Nephron progenitor cell (in vitro differentiated cells): ENCODE measurements at regions not wholly inside any gene's neighbourhood (a gene's known extent, or its start where the extent isn't known, plus 50 kb on each side); places are given as distances from the start of the nearest gene placed in this dataset.

ENCODE experiments used
- DNase-seq: peaks from one replicate; pipeline ENCODE4 v3.0.0; 2021
- H3K27ac Mint-ChIP-seq: 2 replicates; pipeline ENCODE4 v1.8.0; 2021; ENCODE audit warnings: mild to moderate bottlenecking, moderate library complexity, mixed read lengths
- H3K27me3 Mint-ChIP-seq: 2 replicates; pipeline ENCODE4 v1.8.0; 2021; ENCODE audit warnings: mild to moderate bottlenecking, low read depth, mixed read lengths; ENCODE audit not compliant: poor library complexity
- H3K36me3 Mint-ChIP-seq: 2 replicates; pipeline ENCODE4 v1.8.0; 2021; ENCODE audit warnings: low read depth, mixed read lengths
- H3K4me1 Mint-ChIP-seq: 2 replicates; pipeline ENCODE4 v1.8.0; 2021; ENCODE audit warnings: mixed read lengths
- H3K4me3 Mint-ChIP-seq: 2 replicates; pipeline ENCODE4 v1.8.0; 2021; ENCODE audit warnings: mild to moderate bottlenecking, moderate library complexity, mixed read lengths
- H3K9me3 Mint-ChIP-seq: 2 replicates; pipeline ENCODE4 v1.8.0; 2021; ENCODE audit warnings: mild to moderate bottlenecking, moderate library complexity, mixed read lengths
- CTCF ChIP-seq: fragments of 200-600 bp; sonication (generic); IDR thresholded peaks from 2 replicates; pipeline ENCODE4 v1.5.0; 2021; ENCODE audit warnings: antibody characterized with exemption

GRCh38 chr6:55969526-55969925 is 94.1 kb upstream of the BMP5 start:
- peaks cover 3% of the 10 kb centered on the region for H3K27me3 Mint-ChIP-seq
- no peak overlapping the region for H3K27ac Mint-ChIP-seq
- no peak for TF ChIP-seq CTCF
- H3K4me3 Mint-ChIP-seq = no peak overlapping the region
- DNase-seq = no peak
- H3K9me3 Mint-ChIP-seq = no peaks in the 10 kb centered on the region
- no peaks in the 10 kb centered on the region for H3K36me3 Mint-ChIP-seq
- H3K4me1 Mint-ChIP-seq = no peaks in the 10 kb centered on the region

- H3K36me3 Mint-ChIP-seq = no peaks in the 10 kb centered on the region
- TF ChIP-seq CTCF = no peak
- H3K4me3 Mint-ChIP-seq = no peak overlapping the region
- no peak overlapping the region for H3K27ac Mint-ChIP-seq
- no peaks in the 10 kb centered on the region for H3K4me1 Mint-ChIP-seq
- peaks cover 3% of the 10 kb centered on the region for H3K27me3 Mint-ChIP-seq
- DNase-seq = no peak
- no peaks in the 10 kb centered on the region for H3K9me3 Mint-ChIP-seq
Observed at GRCh38 chr6:55968926-55969325, 93.5 kb upstream of the BMP5 start.

DNA sequence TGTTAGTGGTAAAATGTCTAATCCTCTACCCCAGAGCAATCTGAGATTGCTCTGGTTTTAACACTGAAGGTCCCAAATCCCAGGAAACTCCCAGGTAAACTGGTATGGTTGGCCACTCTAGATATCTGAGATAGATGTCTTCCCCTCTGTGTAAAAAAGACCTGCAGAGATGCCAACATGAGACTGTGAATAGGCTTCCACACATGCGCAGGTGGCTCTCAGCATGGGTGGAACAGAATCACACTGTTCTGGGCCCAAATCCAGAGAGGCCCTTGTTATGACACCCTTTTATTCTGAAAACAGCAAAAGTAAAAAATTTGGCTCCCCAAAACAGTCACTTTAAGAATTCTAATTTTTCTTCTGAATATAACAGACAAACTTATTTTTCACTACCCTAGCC is 88.7 kb upstream of the BMP5 start:
- no peak for DNase-seq
- no peak for TF ChIP-seq CTCF
- Mint-ChIP-seq H3K27me3 (peaks cover 3% of the 10 kb centered on the region), H3K36me3 (no peaks in the 10 kb centered on the region), H3K27ac (no peak overlapping the region), H3K9me3 (no peaks in the 10 kb centered on the region), H3K4me1 (no peaks in the 10 kb centered on the region), H3K4me3 (no peak overlapping the region)

GRCh38 chr6:55963301-55963700 is 87.9 kb upstream of the BMP5 start:
- Mint-ChIP-seq H3K27me3 (peaks cover 3% of the 10 kb centered on the region), H3K4me3 (no peak overlapping the region), H3K4me1 (no peaks in the 10 kb centered on the region), H3K27ac (no peak overlapping the region), H3K9me3 (no peaks in the 10 kb centered on the region), H3K36me3 (no peaks in the 10 kb centered on the region)
- no peak for TF ChIP-seq CTCF
- DNase-seq = no peak

GRCh38 chr6:55960344-55960743 is 85.0 kb upstream of the BMP5 start:
- H3K27ac Mint-ChIP-seq = no peak overlapping the region
- H3K36me3 Mint-ChIP-seq = no peaks in the 10 kb centered on the region
- no peaks in the 10 kb centered on the region for H3K27me3 Mint-ChIP-seq
- TF ChIP-seq CTCF = no peak
- DNase-seq = no peak
- H3K9me3 Mint-ChIP-seq = no peaks in the 10 kb centered on the region
- no peaks in the 10 kb centered on the region for H3K4me1 Mint-ChIP-seq
- no peak overlapping the region for H3K4me3 Mint-ChIP-seq

GRCh38 chr6:55958790-55959189 is 83.4 kb upstream of the BMP5 start:
- Mint-ChIP-seq H3K27ac (no peak overlapping the region), H3K9me3 (no peaks in the 10 kb centered on the region), H3K4me3 (no peak overlapping the region), H3K36me3 (no peaks in the 10 kb centered on the region), H3K27me3 (no peaks in the 10 kb centered on the region), H3K4me1 (no peaks in the 10 kb centered on the region)
- TF ChIP-seq CTCF = no peak
- no peak for DNase-seq
